Naive B cell (primary cell): ENCODE measurements at regions not wholly inside any gene's neighbourhood (a gene's known extent, or its start where the extent isn't known, plus 50 kb on each side); places are given as distances from the start of the nearest gene placed in this dataset.

Source experiments
- ATAC-seq, 2 donors: fragments of 150-1000 bp; cut with Tn5 transposase; 2 replicates each; pipeline ENCODE4 v1.10.0; 2021; ENCODE audit warnings: low read depth in 2 of 2, mild to moderate bottlenecking in 2 of 2, moderate library complexity in 2 of 2
- DNase-seq: peaks from one replicate; pipeline ENCODE4 v3.0.0; 2022
- H3K27ac Mint-ChIP-seq, 6 donors: one replicate each; pipeline ENCODE4 v1.8.0; 2020 to 2022; ENCODE audit warnings: mild to moderate bottlenecking in 6 of 6, mixed read lengths in 6 of 6, moderate library complexity in 5 of 6, inconsistent platforms in 2 of 6
- H3K27me3 Mint-ChIP-seq, 3 donors: one replicate each; pipeline ENCODE4 v1.8.0; 2021 to 2022; ENCODE audit warnings: mixed read lengths in 3 of 3, mild to moderate bottlenecking in 1 of 3
- H3K36me3 Mint-ChIP-seq, 2 donors: one replicate each; pipeline ENCODE4 v1.8.0; 2020 to 2022; ENCODE audit warnings: mixed read lengths in 2 of 2, inconsistent platforms in 1 of 2, mild to moderate bottlenecking in 1 of 2
- H3K4me1 Mint-ChIP-seq, 3 donors: one replicate each; pipeline ENCODE4 v1.8.0; 2020 to 2022; ENCODE audit warnings: mixed read lengths in 3 of 3, inconsistent platforms in 1 of 3, mild to moderate bottlenecking in 1 of 3, moderate library complexity in 1 of 3
- H3K4me3 Mint-ChIP-seq, 8 donors: one replicate each; pipeline ENCODE4 v1.8.0; 2020 to 2022; ENCODE audit warnings: mild to moderate bottlenecking in 8 of 8, mixed read lengths in 8 of 8, moderate library complexity in 8 of 8, inconsistent platforms in 2 of 8
- H3K9me3 Mint-ChIP-seq, 7 donors: one replicate each; pipeline ENCODE4 v1.8.0; 2020 to 2022; ENCODE audit warnings: mixed read lengths in 7 of 7, mild to moderate bottlenecking in 5 of 7, inconsistent platforms in 2 of 7, moderate library complexity in 1 of 7

- ATAC-seq (no peak), DNase-seq (no peak)
- H3K4me1 Mint-ChIP-seq, result peaks cover 0 to 11% (median 7%) of the 10 kb centered on the region in 3 donors
- H3K4me3 Mint-ChIP-seq, result peak overlapping the region in 1 of 8 donors; percentile 40
- no peak overlapping the region for H3K27ac Mint-ChIP-seq
- no peaks in the 10 kb centered on the region for H3K36me3 Mint-ChIP-seq
- H3K9me3 Mint-ChIP-seq, result peaks cover 0 to 7% (median 0%) of the 10 kb centered on the region in 7 donors
- no peaks in the 10 kb centered on the region for H3K27me3 Mint-ChIP-seq
Observed at GRCh38 chr4:170256807-170257206, 167.1 kb upstream of the AADAT start.

- Mint-ChIP-seq H3K36me3 (no peaks in the 10 kb centered on the region), H3K4me1 (no peaks in the 10 kb centered on the region), H3K9me3 (no peaks in the 10 kb centered on the region), H3K27ac (no peak overlapping the region), H3K4me3 (no peak overlapping the region), H3K27me3 (no peaks in the 10 kb centered on the region)
- no peak for ATAC-seq
- DNase-seq, result no peak
Observed at GRCh38 chr4:170248576-170248975, 158.8 kb upstream of the AADAT start.

- Mint-ChIP-seq H3K9me3 (no peaks in the 10 kb centered on the region), H3K36me3 (no peaks in the 10 kb centered on the region), H3K4me3 (no peak overlapping the region), H3K4me1 (no peaks in the 10 kb centered on the region), H3K27me3 (no peaks in the 10 kb centered on the region), H3K27ac (no peak overlapping the region)
- ATAC-seq, result no peak
- DNase-seq, result no peak
Observed at GRCh38 chr4:170248029-170248428, 158.3 kb upstream of the AADAT start.

DNA sequence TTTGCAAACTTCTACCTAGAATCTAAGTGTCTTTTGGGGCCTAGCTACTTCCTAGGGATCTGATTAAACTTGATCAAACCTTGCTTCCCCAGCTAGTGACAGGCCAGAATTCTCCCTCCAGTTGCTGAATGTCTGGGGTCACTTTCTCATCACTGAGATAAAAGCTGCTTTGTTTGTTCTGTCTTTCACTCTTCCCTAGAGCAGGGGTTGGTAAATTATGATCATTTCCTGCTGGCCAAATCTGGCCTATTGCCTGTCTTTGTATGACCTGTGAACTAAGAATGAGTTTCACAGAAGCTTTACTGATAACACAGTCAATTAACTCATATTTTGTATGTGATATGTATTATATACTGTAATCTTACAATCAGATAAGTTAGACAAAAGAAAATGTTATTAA is 157.8 kb upstream of the AADAT start:
- no peaks in the 10 kb centered on the region for H3K9me3 Mint-ChIP-seq
- no peak for DNase-seq
- no peak overlapping the region for H3K4me3 Mint-ChIP-seq
- H3K27ac Mint-ChIP-seq, result no peak overlapping the region
- H3K27me3 Mint-ChIP-seq, result no peaks in the 10 kb centered on the region
- no peaks in the 10 kb centered on the region for H3K4me1 Mint-ChIP-seq
- ATAC-seq, result no peak
- no peaks in the 10 kb centered on the region for H3K36me3 Mint-ChIP-seq

DNA sequence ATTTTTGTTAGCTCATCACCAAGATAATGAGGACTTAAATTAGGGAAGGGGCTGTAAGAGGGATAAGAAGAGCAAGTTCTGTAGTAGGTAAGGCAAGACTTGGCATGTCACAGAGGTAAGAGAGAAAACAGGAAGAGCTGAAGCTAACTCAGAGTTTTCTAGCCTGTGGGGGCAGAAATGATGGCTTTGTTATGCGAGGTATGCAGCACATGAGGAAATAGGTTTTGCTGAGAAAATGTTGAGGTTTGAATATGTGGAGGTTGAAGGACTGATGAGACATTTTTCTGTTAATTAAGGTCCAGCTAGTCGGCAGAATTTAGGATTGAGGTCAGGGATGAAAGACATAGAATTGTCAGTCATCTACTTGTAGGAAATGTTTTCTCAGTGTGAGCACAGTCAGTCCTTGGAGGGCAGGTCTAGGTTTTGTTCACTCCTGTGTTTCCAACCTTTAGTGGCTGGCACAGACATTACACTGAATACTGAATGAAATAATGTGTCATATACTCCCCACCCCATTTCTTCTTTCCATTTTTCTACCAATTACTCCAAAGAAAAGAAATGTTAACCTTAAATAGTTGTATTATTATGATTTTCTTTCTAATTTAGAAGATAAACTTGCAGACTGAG is 154.0 kb upstream of the AADAT start:
- Mint-ChIP-seq H3K27ac (peak overlapping the region in 1 of 6 donors; percentile 58), H3K9me3 (peaks cover 0 to 8% (median 1%) of the 10 kb centered on the region in 7 donors), H3K4me3 (no peak overlapping the region), H3K4me1 (no peaks in the 10 kb centered on the region), H3K36me3 (no peaks in the 10 kb centered on the region), H3K27me3 (no peaks in the 10 kb centered on the region)
- DNase-seq (no peak), ATAC-seq (no peak)

DNA sequence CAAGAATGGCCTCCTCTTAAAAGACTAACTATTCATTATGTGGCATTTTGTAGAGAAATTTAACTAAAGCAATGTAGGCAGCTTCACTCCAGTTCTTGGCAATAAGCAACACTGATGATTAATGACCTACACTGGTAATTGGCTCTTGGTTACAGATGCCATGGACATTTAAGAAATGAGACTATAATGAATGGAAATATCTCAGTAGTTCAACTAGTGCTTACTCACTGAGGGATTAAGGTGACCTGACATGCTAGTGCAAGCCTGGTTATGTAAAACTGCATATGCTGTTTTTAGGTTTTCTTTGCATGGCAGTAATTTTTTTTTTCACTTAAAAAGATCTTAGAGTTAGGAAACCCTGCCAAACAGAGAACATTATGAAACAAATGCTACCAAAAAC is 152.7 kb upstream of the AADAT start:
- H3K4me3 Mint-ChIP-seq, result no peak overlapping the region
- no peaks in the 10 kb centered on the region for H3K36me3 Mint-ChIP-seq

DNA sequence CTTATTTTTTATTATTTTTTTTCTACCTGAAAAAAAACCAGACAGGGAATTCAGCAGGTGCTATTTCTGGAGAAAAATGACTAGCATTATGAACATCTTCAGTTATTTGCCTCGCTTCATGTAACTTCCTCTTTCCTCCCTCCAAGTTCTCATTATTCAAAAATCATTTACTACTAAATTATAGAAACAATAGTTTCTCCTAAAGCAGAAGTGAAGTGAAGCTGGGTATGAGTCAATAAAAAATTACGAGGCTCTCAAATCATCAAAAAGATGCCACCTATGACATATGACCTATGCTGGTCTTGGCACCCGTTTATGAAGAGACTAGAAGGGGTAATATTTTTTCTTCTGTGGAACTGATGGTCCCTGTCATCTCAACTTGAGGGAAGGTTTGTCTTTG is 145.0 kb upstream of the AADAT start:
- H3K36me3 Mint-ChIP-seq, result no peaks in the 10 kb centered on the region
- H3K9me3 Mint-ChIP-seq, result peaks cover 0 to 1% (median 0%) of the 10 kb centered on the region in 7 donors
- H3K27ac Mint-ChIP-seq, result peak overlapping the region in 3 of 6 donors; percentile 3 to 81 (median 9)
- peak; percentile 52 to 87 for ATAC-seq
- no peaks in the 10 kb centered on the region for H3K27me3 Mint-ChIP-seq
- H3K4me1 Mint-ChIP-seq, result peaks cover 14 to 20% (median 18%) of the 10 kb centered on the region in 3 donors
- DNase-seq, result peak; percentile 26
- H3K4me3 Mint-ChIP-seq, result peak overlapping the region in 1 of 8 donors; percentile 18

More for the DNA sequence above, 152.7 kb upstream of the AADAT start:
- no peak for DNase-seq
- H3K27me3 Mint-ChIP-seq, result no peaks in the 10 kb centered on the region
- no peaks in the 10 kb centered on the region for H3K4me1 Mint-ChIP-seq
- H3K27ac Mint-ChIP-seq, result no peak overlapping the region
- peaks cover 0 to 8% (median 1%) of the 10 kb centered on the region in 7 donors for H3K9me3 Mint-ChIP-seq
- no peak for ATAC-seq

DNA sequence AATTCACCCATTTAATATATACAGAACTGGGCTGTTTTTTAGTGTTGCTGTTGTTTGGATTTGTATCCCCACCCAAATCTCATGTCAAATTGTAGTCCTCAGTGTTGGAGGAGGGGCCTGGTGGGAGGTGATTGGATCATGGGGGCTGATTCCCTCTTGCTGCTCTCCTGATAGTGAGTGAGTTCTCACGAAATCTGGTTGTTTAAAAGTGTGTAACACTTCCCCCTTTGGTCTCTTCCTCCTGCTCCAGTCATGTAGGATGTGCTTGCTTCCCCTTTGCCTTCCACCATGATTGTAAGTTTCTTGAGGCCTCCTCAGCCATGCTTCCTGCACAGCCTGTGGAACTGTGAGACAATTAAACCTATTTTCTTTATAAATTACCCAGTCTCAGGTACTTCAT is 141.6 kb upstream of the AADAT start:
- no peak overlapping the region for H3K4me3 Mint-ChIP-seq
- ATAC-seq, result no peak
- H3K36me3 Mint-ChIP-seq, result peaks cover 0 to 4% of the 10 kb centered on the region in 2 donors
- H3K4me1 Mint-ChIP-seq, result peaks cover 14 to 22% (median 18%) of the 10 kb centered on the region in 3 donors
- no peak for DNase-seq
- peak overlapping the region in 1 of 6 donors; percentile 8 for H3K27ac Mint-ChIP-seq
- peaks cover 0 to 5% (median 0%) of the 10 kb centered on the region in 3 donors for H3K27me3 Mint-ChIP-seq
- H3K9me3 Mint-ChIP-seq, result peaks cover 0 to 2% (median 0%) of the 10 kb centered on the region in 7 donors

- Mint-ChIP-seq H3K27me3 (peaks cover 0 to 5% (median 0%) of the 10 kb centered on the region in 3 donors), H3K9me3 (peaks cover 0 to 2% (median 0%) of the 10 kb centered on the region in 7 donors), H3K4me3 (no peak overlapping the region), H3K27ac (no peak overlapping the region), H3K36me3 (peaks cover 0 to 4% of the 10 kb centered on the region in 2 donors), H3K4me1 (peaks cover 14 to 25% (median 18%) of the 10 kb centered on the region in 3 donors)
- ATAC-seq (no peak), DNase-seq (no peak)
Observed at GRCh38 chr4:170230242-170230641, 140.5 kb upstream of the AADAT start.

- no peak for DNase-seq
- no peak overlapping the region for H3K4me3 Mint-ChIP-seq
Observed at GRCh38 chr4:170229006-170229405, 139.2 kb upstream of the AADAT start.

GRCh38 chr4:170227928-170228327 is 138.2 kb upstream of the AADAT start:
- H3K27me3 Mint-ChIP-seq, result peaks cover 0 to 5% (median 0%) of the 10 kb centered on the region in 3 donors
- DNase-seq, result no peak
- no peak for ATAC-seq
- peaks cover 0 to 2% (median 0%) of the 10 kb centered on the region in 7 donors for H3K9me3 Mint-ChIP-seq
- H3K4me3 Mint-ChIP-seq, result no peak overlapping the region
- peaks cover 10 to 19% (median 12%) of the 10 kb centered on the region in 3 donors for H3K4me1 Mint-ChIP-seq
- no peak overlapping the region for H3K27ac Mint-ChIP-seq
- H3K36me3 Mint-ChIP-seq, result peaks cover 0 to 4% of the 10 kb centered on the region in 2 donors

More at GRCh38 chr4:170229006-170229405, 139.2 kb upstream of the AADAT start:
- Mint-ChIP-seq H3K27me3 (peaks cover 0 to 5% (median 0%) of the 10 kb centered on the region in 3 donors), H3K27ac (no peak overlapping the region), H3K9me3 (peaks cover 0 to 2% (median 0%) of the 10 kb centered on the region in 7 donors), H3K4me1 (peaks cover 10 to 19% (median 12%) of the 10 kb centered on the region in 3 donors), H3K36me3 (peaks cover 0 to 4% of the 10 kb centered on the region in 2 donors)
- no peak for ATAC-seq

DNA sequence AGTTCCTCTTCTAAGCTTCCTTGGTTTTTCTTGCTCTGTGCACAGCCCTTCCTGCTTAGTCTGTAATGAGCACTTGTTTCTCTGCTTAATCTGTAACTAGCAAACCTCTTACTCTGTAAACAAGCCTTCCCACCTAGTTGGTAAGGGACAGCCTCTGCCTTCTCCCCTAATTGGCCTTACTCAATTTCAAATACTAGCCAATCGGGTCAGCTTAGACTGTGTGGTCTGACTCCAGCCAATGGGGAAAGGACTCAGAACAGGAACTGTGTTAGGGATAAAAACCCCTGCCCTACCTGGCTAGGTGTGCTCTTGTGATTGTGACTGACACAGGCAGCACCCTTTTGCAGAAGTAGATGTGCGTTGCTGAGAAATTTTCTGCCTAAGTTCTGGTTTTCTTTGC is 136.5 kb upstream of the AADAT start:
- Mint-ChIP-seq H3K27ac (peak overlapping the region in 1 of 6 donors; percentile 27), H3K9me3 (peaks cover 0 to 17% (median 6%) of the 10 kb centered on the region in 7 donors), H3K4me3 (no peak overlapping the region), H3K4me1 (peaks cover 4 to 14% (median 7%) of the 10 kb centered on the region in 3 donors), H3K36me3 (peaks cover 0 to 4% of the 10 kb centered on the region in 2 donors), H3K27me3 (peaks cover 0 to 5% (median 0%) of the 10 kb centered on the region in 3 donors)
- no peak for DNase-seq
- peak in 1 of 2 donors; percentile 30 for ATAC-seq

GRCh38 chr4:170214731-170215130 is 125.0 kb upstream of the AADAT start:
- Mint-ChIP-seq H3K27ac (no peak overlapping the region), H3K36me3 (peaks cover 4 to 40% of the 10 kb centered on the region in 2 donors), H3K9me3 (peaks cover 21 to 82% (median 49%) of the 10 kb centered on the region in 7 donors), H3K27me3 (peaks cover 0 to 8% (median 0%) of the 10 kb centered on the region in 3 donors), H3K4me1 (no peaks in the 10 kb centered on the region), H3K4me3 (no peak overlapping the region)
- DNase-seq (no peak), ATAC-seq (no peak)

GRCh38 chr4:170214101-170214500 is 124.3 kb upstream of the AADAT start:
- Mint-ChIP-seq H3K36me3 (peaks cover 3 to 36% of the 10 kb centered on the region in 2 donors), H3K4me1 (no peaks in the 10 kb centered on the region), H3K27me3 (peaks cover 0 to 11% (median 0%) of the 10 kb centered on the region in 3 donors), H3K4me3 (no peak overlapping the region), H3K27ac (no peak overlapping the region), H3K9me3 (peaks cover 20 to 75% (median 47%) of the 10 kb centered on the region in 7 donors)
- ATAC-seq, result no peak
- no peak for DNase-seq
